IMR-90 (cell line): ENCODE measurements at regions not wholly inside any gene's neighbourhood (a gene's known extent, or its start where the extent isn't known, plus 50 kb on each side); places are given as distances from the start of the nearest gene placed in this dataset.

ENCODE experiments used
- ATAC-seq: fragments of 200-7000 bp; cut with Tn5 transposase; 2 replicates; pipeline ENCODE4 v1.9.1; 2020; ENCODE audit warnings: low read depth, mild to moderate bottlenecking, moderate library complexity
- BruUV-seq: library from RNA; stranded (reverse); fragments of 400-500 nt; replicated peaks from 2 replicates; lab custom pipeline; 2021; lab: Mats Ljungman, UMichigan
- CTCF ChIA-PET: fragments of 300-600 bp; formaldehyde crosslinking; extraction: SDS; loops from one replicate; lab custom pipeline; 2021; ENCODE audit warnings: antibody characterized with exemption; lab: Yijun Ruan, JAX
- POLR2A ChIA-PET: fragments of 300-600 bp; sonication (Branson Sonifier 250); formaldehyde crosslinking; loops from one replicate; lab custom pipeline; 2022; ENCODE audit warnings: antibody characterized with exemption; ENCODE audit not compliant: unreplicated experiment; lab: Charles Lee
- DNase-seq: peaks from one replicate; pipeline ENCODE4 v3.0.0; 2013
- H2AFZ ChIP-seq: replicated peaks from 2 replicates; pipeline ENCODE3; 2013; ENCODE audit warnings: low read length, mild to moderate bottlenecking; ENCODE audit not compliant: poor library complexity
- H2AK5ac ChIP-seq: 2 replicates; pipeline ENCODE4 v1.6.1; 2013; ENCODE audit warnings: low read depth, low read length, inconsistent platforms
- H2AK9ac ChIP-seq: replicated peaks from 2 replicates; pipeline ENCODE3; 2013; ENCODE audit warnings: mild to moderate bottlenecking, low read depth, low read length, moderate library complexity; ENCODE audit not compliant: poor library complexity
- H2BK120ac ChIP-seq: 2 replicates; pipeline ENCODE4 v1.6.1; 2013; ENCODE audit warnings: low read depth, low read length, inconsistent platforms
- H2BK15ac ChIP-seq: 3 replicates; pipeline ENCODE4 v1.6.1; 2013; ENCODE audit warnings: low read depth, low read length, inconsistent platforms
- H2BK20ac ChIP-seq: 2 replicates; pipeline ENCODE4 v1.6.1; 2013; ENCODE audit warnings: low read depth, mild to moderate bottlenecking, inconsistent platforms, low read length, moderate library complexity
- H2BK5ac ChIP-seq: 2 replicates; pipeline ENCODE4 v1.6.1; 2013; ENCODE audit warnings: mild to moderate bottlenecking, low read depth, low read length, inconsistent platforms; ENCODE audit not compliant: poor library complexity, severe bottlenecking
- H3K14ac ChIP-seq: replicated peaks from 2 replicates; pipeline ENCODE4 v1.6.1; 2013; ENCODE audit warnings: low read depth, low read length, inconsistent platforms
- H3K18ac ChIP-seq: 2 replicates; pipeline ENCODE4 v1.6.1; 2013; ENCODE audit warnings: low read depth, low read length, control low read depth
- H3K23ac ChIP-seq: 2 replicates; pipeline ENCODE4 v1.6.1; 2013; ENCODE audit warnings: low read depth, low read length, inconsistent platforms
- H3K27ac ChIP-seq: 2 replicates; pipeline ENCODE4 v1.5.1; 2013; ENCODE audit warnings: mild to moderate bottlenecking, control low read depth, low read length; ENCODE audit not compliant: insufficient read depth
- H3K27me3 ChIP-seq: 2 replicates; pipeline ENCODE4 v1.6.1; 2013; ENCODE audit warnings: low read length; ENCODE audit not compliant: control insufficient read depth, insufficient read depth
- H3K36me3 ChIP-seq: 2 replicates; pipeline ENCODE4 v1.6.1; 2013; ENCODE audit warnings: low read length, mixed read lengths; ENCODE audit not compliant: control insufficient read depth, insufficient read depth
- H3K4ac ChIP-seq: 2 replicates; pipeline ENCODE4 v1.6.1; 2013; ENCODE audit warnings: low read depth, low read length, inconsistent platforms
- H3K4me1 ChIP-seq: 2 replicates; pipeline ENCODE4 v1.6.1; 2013; ENCODE audit warnings: low read length, mixed read lengths; ENCODE audit not compliant: control insufficient read depth, insufficient read depth
- H3K4me2 ChIP-seq: 2 replicates; pipeline ENCODE4 v1.6.1; 2013; ENCODE audit warnings: low read depth, mild to moderate bottlenecking, control low read depth, low read length, moderate library complexity
- H3K4me3 ChIP-seq: 2 replicates; pipeline ENCODE4 v1.5.1; 2013; ENCODE audit warnings: low read depth, mild to moderate bottlenecking, control low read depth, low read length, moderate library complexity; ENCODE audit not compliant: insufficient read depth
- H3K56ac ChIP-seq: 2 replicates; pipeline ENCODE4 v1.6.1; 2013; ENCODE audit warnings: low read length, inconsistent platforms; ENCODE audit not compliant: insufficient read depth; ENCODE audit errors: extremely low read depth
- H3K79me1 ChIP-seq, 2 experiments: 2 replicates each; pipeline ENCODE4 v1.6.1; 2013; ENCODE audit warnings: low read length in 2 of 2, inconsistent platforms in 1 of 2, low read depth in 1 of 2
- H3K9ac ChIP-seq: 2 replicates; pipeline ENCODE4 v1.6.1; 2013; ENCODE audit warnings: low read depth, low read length, control low read depth
- H3K9me1 ChIP-seq: 2 replicates; pipeline ENCODE4 v1.6.1; 2013; ENCODE audit warnings: low read length, inconsistent platforms; ENCODE audit not compliant: insufficient read depth
- H3K9me3 ChIP-seq: 2 replicates; pipeline ENCODE4 v1.6.1; 2013; ENCODE audit warnings: low read length; ENCODE audit not compliant: control insufficient read depth, insufficient read depth
- H4K20me1 ChIP-seq: 2 replicates; pipeline ENCODE4 v1.6.1; 2013; ENCODE audit warnings: low read length, inconsistent platforms; ENCODE audit not compliant: insufficient read depth
- H4K5ac ChIP-seq: 2 replicates; pipeline ENCODE4 v1.6.1; 2013; ENCODE audit warnings: mild to moderate bottlenecking, low read depth, low read length, control low read depth
- H4K8ac ChIP-seq, 2 experiments: 2 replicates each; pipeline ENCODE4 v1.6.1; 2013; ENCODE audit warnings: low read depth in 2 of 2, low read length in 2 of 2, control low read depth in 1 of 2, inconsistent platforms in 1 of 2
- H4K91ac ChIP-seq: 2 replicates; pipeline ENCODE4 v1.6.1; 2013; ENCODE audit warnings: low read depth, low read length, inconsistent platforms; ENCODE audit not compliant: insufficient read depth
- BHLHE40 ChIP-seq: fragments of 150-350 bp; IDR thresholded peaks from 2 replicates; pipeline ENCODE4 v1.6.1; 2016; ENCODE audit warnings: mild to moderate bottlenecking, low read depth, low read length
- CEBPB ChIP-seq: IDR thresholded peaks from 2 replicates; pipeline ENCODE4 v1.6.1; 2012; ENCODE audit warnings: low read depth, low read length, improper control_type of control experiment
- CHD1 ChIP-seq: IDR thresholded peaks from 2 replicates; pipeline ENCODE4 v1.6.1; 2012; ENCODE audit warnings: low read depth, low read length, improper control_type of control experiment
- FOS ChIP-seq: fragments of 150-350 bp; IDR thresholded peaks from 2 replicates; pipeline ENCODE4 v1.6.1; 2016; ENCODE audit warnings: low read depth, low read length
- MAFK ChIP-seq: IDR thresholded peaks from 2 replicates; pipeline ENCODE4 v1.6.1; 2012; ENCODE audit warnings: low read depth, low read length, improper control_type of control experiment
- MAZ ChIP-seq: IDR thresholded peaks from 2 replicates; pipeline ENCODE4 v1.6.1; 2012; ENCODE audit warnings: low read depth, mild to moderate bottlenecking, low read length, improper control_type of control experiment, moderate library complexity, borderline replicate concordance
- MXI1 ChIP-seq: IDR thresholded peaks from 2 replicates; pipeline ENCODE4 v1.6.1; 2012; ENCODE audit warnings: low read depth, mild to moderate bottlenecking, low read length, moderate library complexity, borderline replicate concordance
- NFE2L2 ChIP-seq: fragments of 150-350 bp; IDR thresholded peaks from 2 replicates; pipeline ENCODE4 v1.6.1; 2016; ENCODE audit warnings: low read depth, mild to moderate bottlenecking, low read length
- POLR2A ChIP-seq: IDR thresholded peaks from 2 replicates; pipeline ENCODE4 v1.6.1; 2012; ENCODE audit warnings: mild to moderate bottlenecking, low read depth, low read length
- RAD21 ChIP-seq: IDR thresholded peaks from 2 replicates; pipeline ENCODE4 v1.6.1; 2012; ENCODE audit warnings: low read length, improper control_type of control experiment
- RCOR1 ChIP-seq: IDR thresholded peaks from 2 replicates; pipeline ENCODE4 v1.6.1; 2012; ENCODE audit warnings: mild to moderate bottlenecking, low read length, improper control_type of control experiment; ENCODE audit not compliant: insufficient replicate concordance
- RFX5 ChIP-seq: IDR thresholded peaks from 2 replicates; pipeline ENCODE4 v1.8.0; 2012; ENCODE audit warnings: low read depth, mild to moderate bottlenecking, low read length, moderate library complexity
- SMC3 ChIP-seq: fragments of 150-350 bp; IDR thresholded peaks from 2 replicates; pipeline ENCODE4 v1.6.1; 2016; ENCODE audit warnings: low read depth, mild to moderate bottlenecking, antibody characterized with exemption, low read length, moderate library complexity
- WGBS, 2 experiments: methylation state at CpG; one replicate each; pipeline versions ENCODE4 v1.1.5 to v1.1.7; 2013; ENCODE audit warnings: missing lambda C conversion rate in 2 of 2; ENCODE audit not compliant: insufficient read length in 1 of 2; ENCODE audit errors: extremely low coverage in 2 of 2; 5-methylcytosine and 5-hydroxymethylcytosine counted together
- dilution Hi-C: fragments of 300-500 bp; cut with HindIII; formaldehyde crosslinking; loops from one replicate; pipeline ENCODE4 v1.14.3; 2018; ENCODE audit warnings: low sequenced_read_pairs; ENCODE audit not compliant: unreplicated experiment
- in situ Hi-C: fragments of 300-500 bp; cut with MboI; formaldehyde crosslinking; loops from 3 replicates; pipeline ENCODE4 v1.14.3; 2019; ENCODE audit warnings: low sequenced_read_pairs, inconsistent platforms, mixed read lengths
- intact Hi-C: fragments of 100-400 bp; cut with micrococcal nuclease; formaldehyde crosslinking; loops from 2 replicates; pipeline ENCODE4 v1.10.0; 2022
- TF ChIP-seq, protein P1 (sequence below): conservative IDR thresholded peaks from 2 replicates; pipeline ENCODE4 v1.5.1; 2012; ENCODE audit warnings: mild to moderate bottlenecking, low read depth, low read length, improper control_type of control experiment
- TF ChIP-seq, protein P2 (sequence below): fragments of 150-350 bp; IDR thresholded peaks from 2 replicates; pipeline ENCODE4 v1.6.1; 2017; ENCODE audit warnings: mild to moderate bottlenecking, antibody characterized with exemption, low read length, low read depth
- TF ChIP-seq, protein P3 (sequence below): fragments of 150-350 bp; IDR thresholded peaks from 2 replicates; pipeline ENCODE4 v1.6.1; 2016; ENCODE audit warnings: low read depth, mild to moderate bottlenecking, low read length, moderate library complexity, borderline replicate concordance

DNA sequence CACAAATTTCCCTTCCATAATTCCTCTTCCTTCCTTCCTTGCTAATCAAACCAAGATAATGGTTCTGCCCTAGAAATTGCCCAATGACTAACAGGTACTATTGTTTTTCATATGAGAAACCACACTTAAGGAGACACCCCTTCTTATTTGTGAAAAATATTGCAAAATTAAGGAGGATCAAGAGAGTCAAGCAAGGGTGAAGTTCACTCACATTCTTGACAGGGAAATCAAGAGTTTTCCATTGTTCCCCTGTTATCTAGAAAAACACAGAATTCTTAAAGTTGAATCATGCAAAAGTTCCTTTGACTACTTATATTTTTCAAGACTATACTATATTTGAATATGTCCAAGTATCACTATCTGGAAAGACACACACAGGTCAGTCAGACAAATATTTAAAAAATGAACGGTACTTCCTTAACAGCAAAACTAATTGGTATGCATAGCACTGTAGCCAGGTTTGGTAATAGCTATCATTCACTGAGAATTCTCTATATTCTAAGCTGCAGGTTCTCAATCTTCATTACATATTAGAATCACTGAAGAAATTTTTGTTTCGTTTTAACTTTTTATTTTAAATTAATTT lies 897.2 kb downstream of the DIAPH3 start:
- no peak overlapping the region for H4K91ac ChIP-seq
- no peak for ATAC-seq
- CTCF ChIA-PET, result no interaction called here

More for the DNA sequence above, 897.2 kb downstream of the DIAPH3 start:
- Histone ChIP-seq H2AK5ac (no peak overlapping the region), H3K4me1 (no peaks in the 10 kb centered on the region), H2AFZ (no peak overlapping the region), H3K27ac (no peak overlapping the region), H3K4ac (no peak overlapping the region), H3K9me1 (no peaks in the 10 kb centered on the region), H3K14ac (no peak overlapping the region), H3K36me3 (no peaks in the 10 kb centered on the region), H3K4me3 (no peak overlapping the region), H2BK120ac (no peak overlapping the region), H3K18ac (no peak overlapping the region), H3K56ac (no peak overlapping the region), H3K27me3 (no peaks in the 10 kb centered on the region), H4K5ac (no peak overlapping the region), H2BK5ac (no peak overlapping the region), H3K4me2 (no peak overlapping the region), H3K23ac (no peak overlapping the region), H2BK15ac (no peak overlapping the region), H2AK9ac (no peak overlapping the region), H4K8ac (no peak overlapping the region), H3K9me3 (no peaks in the 10 kb centered on the region), H2BK20ac (no peak overlapping the region), H3K79me1 (no peaks in the 10 kb centered on the region), H3K9ac (no peak overlapping the region), H4K20me1 (no peaks in the 10 kb centered on the region)
- no peak for DNase-seq
- BruUV-seq, result no TSS peak
- intact Hi-C loops (no loop called here), in situ Hi-C loops (no loop called here), dilution Hi-C loops (no loop called here)
- POLR2A ChIA-PET, result no interaction called here
- TF ChIP-seq NFE2L2, result no peak
- TF ChIP-seq MXI1, result no peak
- no peak for TF ChIP-seq MAZ
- TF ChIP-seq FOS, result no peak
- no peak for TF ChIP-seq CEBPB
- TF ChIP-seq CHD1, result no peak
- TF ChIP-seq MAFK, result no peak
- TF ChIP-seq, protein P1, sequence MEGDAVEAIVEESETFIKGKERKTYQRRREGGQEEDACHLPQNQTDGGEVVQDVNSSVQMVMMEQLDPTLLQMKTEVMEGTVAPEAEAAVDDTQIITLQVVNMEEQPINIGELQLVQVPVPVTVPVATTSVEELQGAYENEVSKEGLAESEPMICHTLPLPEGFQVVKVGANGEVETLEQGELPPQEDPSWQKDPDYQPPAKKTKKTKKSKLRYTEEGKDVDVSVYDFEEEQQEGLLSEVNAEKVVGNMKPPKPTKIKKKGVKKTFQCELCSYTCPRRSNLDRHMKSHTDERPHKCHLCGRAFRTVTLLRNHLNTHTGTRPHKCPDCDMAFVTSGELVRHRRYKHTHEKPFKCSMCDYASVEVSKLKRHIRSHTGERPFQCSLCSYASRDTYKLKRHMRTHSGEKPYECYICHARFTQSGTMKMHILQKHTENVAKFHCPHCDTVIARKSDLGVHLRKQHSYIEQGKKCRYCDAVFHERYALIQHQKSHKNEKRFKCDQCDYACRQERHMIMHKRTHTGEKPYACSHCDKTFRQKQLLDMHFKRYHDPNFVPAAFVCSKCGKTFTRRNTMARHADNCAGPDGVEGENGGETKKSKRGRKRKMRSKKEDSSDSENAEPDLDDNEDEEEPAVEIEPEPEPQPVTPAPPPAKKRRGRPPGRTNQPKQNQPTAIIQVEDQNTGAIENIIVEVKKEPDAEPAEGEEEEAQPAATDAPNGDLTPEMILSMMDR, result no peak
- TF ChIP-seq RAD21, result no peak
- TF ChIP-seq, protein P2, sequence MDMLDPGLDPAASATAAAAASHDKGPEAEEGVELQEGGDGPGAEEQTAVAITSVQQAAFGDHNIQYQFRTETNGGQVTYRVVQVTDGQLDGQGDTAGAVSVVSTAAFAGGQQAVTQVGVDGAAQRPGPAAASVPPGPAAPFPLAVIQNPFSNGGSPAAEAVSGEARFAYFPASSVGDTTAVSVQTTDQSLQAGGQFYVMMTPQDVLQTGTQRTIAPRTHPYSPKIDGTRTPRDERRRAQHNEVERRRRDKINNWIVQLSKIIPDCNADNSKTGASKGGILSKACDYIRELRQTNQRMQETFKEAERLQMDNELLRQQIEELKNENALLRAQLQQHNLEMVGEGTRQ, result no peak
- no peak for TF ChIP-seq RCOR1
- no peak for TF ChIP-seq POLR2A
- TF ChIP-seq, protein P3, sequence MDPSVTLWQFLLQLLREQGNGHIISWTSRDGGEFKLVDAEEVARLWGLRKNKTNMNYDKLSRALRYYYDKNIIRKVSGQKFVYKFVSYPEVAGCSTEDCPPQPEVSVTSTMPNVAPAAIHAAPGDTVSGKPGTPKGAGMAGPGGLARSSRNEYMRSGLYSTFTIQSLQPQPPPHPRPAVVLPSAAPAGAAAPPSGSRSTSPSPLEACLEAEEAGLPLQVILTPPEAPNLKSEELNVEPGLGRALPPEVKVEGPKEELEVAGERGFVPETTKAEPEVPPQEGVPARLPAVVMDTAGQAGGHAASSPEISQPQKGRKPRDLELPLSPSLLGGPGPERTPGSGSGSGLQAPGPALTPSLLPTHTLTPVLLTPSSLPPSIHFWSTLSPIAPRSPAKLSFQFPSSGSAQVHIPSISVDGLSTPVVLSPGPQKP, result no peak
- TF ChIP-seq RFX5, result no peak
- TF ChIP-seq BHLHE40, result no peak
- TF ChIP-seq SMC3, result no peak
- no CpG with 5 or more reads among the region's 2 CpGs for WGBS, 2 experiments
